ENCODE measurements at regions not wholly inside any gene's neighbourhood (a gene's known extent, or its start where the extent isn't known, plus 50 kb on each side); places are given as distances from the start of the nearest gene placed in this dataset.

- TF ChIP-seq REST (IDR thresholded peaks at IDR 0.05; ENCODE audit: insufficient read depth in 1 of 2, low read depth in 2 of 2, low read length in 2 of 2) (no peak), POLR2AphosphoS5 (IDR thresholded peaks at IDR 0.05; ENCODE audit: low read depth, low read length) (no peak), TAF1 (IDR thresholded peaks at IDR 0.05; ENCODE audit: borderline replicate concordance, insufficient read depth, low read length) (no peak)
These were observed 265.4 kb downstream of the SKIDA1 start for GRCh38 chr10:21260066-21260465.

Measured in PFSK-1 (cell line).